GM12878 (cell line): ENCODE measurements at regions not wholly inside any gene's neighbourhood (a gene's known extent, or its start where the extent isn't known, plus 50 kb on each side); places are given as distances from the start of the nearest gene placed in this dataset.

ENCODE experiments used
- ATAC-seq: fragments of 200-7000 bp; cut with Tn5 transposase; 3 replicates; pipeline ENCODE4 v1.9.1; 2020; ENCODE audit warnings: mild to moderate bottlenecking, moderate library complexity
- BruUV-seq: library from RNA; stranded (reverse); fragments of 400-500 nt; replicated peaks from 2 replicates; lab custom pipeline; 2021; lab: Mats Ljungman, UMichigan
- CTCF ChIA-PET: fragments of 300-600 bp; sonication (Branson Sonifier 250); formaldehyde crosslinking; extraction: SDS; loops from one replicate; lab custom pipeline; 2021; ENCODE audit warnings: inconsistent platforms; lab: Yijun Ruan, JAX
- POLR2A ChIA-PET: fragments of 350-600 bp; formaldehyde crosslinking; extraction: SDS; loops from one replicate; lab custom pipeline; 2021; ENCODE audit warnings: inconsistent platforms; lab: Charles Lee
- RAD21 ChIA-PET: fragments of 300-600 bp; sonication (Branson Sonifier 250); formaldehyde crosslinking; loops from one replicate; lab custom pipeline; 2023; ENCODE audit warnings: antibody characterized with exemption; ENCODE audit not compliant: unreplicated experiment; lab: Charles Lee
- SMC1A ChIA-PET: fragments of 300-600 bp; sonication (Branson Sonifier 250); formaldehyde crosslinking; loops from one replicate; lab custom pipeline; 2023; ENCODE audit not compliant: unreplicated experiment, uncharacterized antibody; lab: Charles Lee
- DNase-seq: peaks from one replicate; pipeline ENCODE4 v3.0.0-alpha.2; 2011; ENCODE audit warnings: low read depth, low spot score
- FAIRE-seq: peaks from 3 replicates; lab custom pipeline; 2011; peaks lifted over from hg19 to GRCh38; lab: Jason Lieb, UNC
- H2AFZ ChIP-seq: 2 replicates; pipeline ENCODE4 v1.6.0; 2011; ENCODE audit warnings: low read depth, low read length, control low read depth; ENCODE audit not compliant: control insufficient read depth
- H3K27ac ChIP-seq: 2 replicates; pipeline ENCODE4 v1.5.1; 2011; ENCODE audit warnings: control low read depth; ENCODE audit not compliant: control insufficient read depth, insufficient read depth
- H3K27me3 ChIP-seq, 2 experiments: replicated peaks in 1 of 2; 2 replicates each; pipeline versions ENCODE4 v1.6.0 to v1.6.1; 2011; ENCODE audit warnings: low read length in 1 of 2; ENCODE audit not compliant: control insufficient read depth in 2 of 2, insufficient read depth in 2 of 2
- H3K36me3 ChIP-seq, 2 experiments: 2 replicates each; pipeline ENCODE4 v1.5.1; 2011; ENCODE audit warnings: low read length in 1 of 2; ENCODE audit not compliant: control insufficient read depth in 2 of 2, insufficient read depth in 2 of 2
- H3K4me1 ChIP-seq: 2 replicates; pipeline ENCODE4 v1.6.1; 2011; ENCODE audit warnings: mild to moderate bottlenecking, low read length, moderate library complexity, mixed read lengths; ENCODE audit not compliant: control insufficient read depth, insufficient read depth
- H3K4me2 ChIP-seq: 2 replicates; pipeline ENCODE4 v1.6.0; 2011; ENCODE audit warnings: control low read depth; ENCODE audit not compliant: control insufficient read depth, insufficient read depth
- H3K4me3 ChIP-seq: fragments of 200-600 bp; sonication (generic); 2 replicates; pipeline ENCODE4 v1.5.1; 2016
- H3K79me2 ChIP-seq: 2 replicates; pipeline ENCODE4 v1.6.0; 2011; ENCODE audit warnings: low read length; ENCODE audit not compliant: control insufficient read depth, insufficient read depth
- H3K9ac ChIP-seq: 2 replicates; pipeline ENCODE4 v1.8.0; 2011; ENCODE audit warnings: low read length, control low read depth, mixed read lengths; ENCODE audit not compliant: control insufficient read depth, insufficient read depth
- H3K9me3 ChIP-seq: replicated peaks from 3 replicates; pipeline ENCODE4 v1.5.1; 2011; ENCODE audit warnings: mild to moderate bottlenecking, low read length; ENCODE audit not compliant: control insufficient read depth, insufficient read depth
- H4K20me1 ChIP-seq: 2 replicates; pipeline ENCODE4 v1.6.0; 2011; ENCODE audit not compliant: control insufficient read depth, insufficient read depth
- EGR1 ChIP-seq, 2 experiments: IDR thresholded peaks; 1 replicate in 1 of 2; 2 replicates in 1 of 2; pipeline ENCODE4 v1.6.1; 2011 to 2012; ENCODE audit warnings: low read depth in 2 of 2, low read length in 2 of 2, borderline replicate concordance in 1 of 2, mild to moderate bottlenecking in 1 of 2, moderate library complexity in 1 of 2
- FOXK2 ChIP-seq: fragments of 450-650 bp; IDR thresholded peaks from 2 replicates; pipeline ENCODE4 v1.6.1; 2017; ENCODE audit warnings: mild to moderate bottlenecking, moderate library complexity
- MTA2 ChIP-seq: fragments of 450-650 bp; IDR thresholded peaks from 2 replicates; pipeline ENCODE4 v1.6.1; 2016; ENCODE audit warnings: low read depth, mild to moderate bottlenecking, moderate library complexity
- MTA3 ChIP-seq: IDR thresholded peaks from 2 replicates; pipeline ENCODE4 v1.6.1; 2012; ENCODE audit warnings: low read length, inconsistent platforms, borderline replicate concordance
- NBN ChIP-seq: fragments of 450-650 bp; IDR thresholded peaks from 2 replicates; pipeline ENCODE4 v1.6.1; 2016
- NRF1 ChIP-seq: conservative IDR thresholded peaks from 2 replicates; pipeline ENCODE4 v1.6.1; 2011; ENCODE audit warnings: mild to moderate bottlenecking, low read depth, low read length, improper control_type of control experiment
- RCOR1 ChIP-seq: conservative IDR thresholded peaks from 2 replicates; pipeline ENCODE4 v1.6.1; 2012; ENCODE audit warnings: low read depth, low read length, improper control_type of control experiment
- ZNF217 ChIP-seq: fragments of 450-650 bp; IDR thresholded peaks from 2 replicates; pipeline ENCODE4 v1.6.1; 2017; ENCODE audit warnings: antibody characterized with exemption, mild to moderate bottlenecking
- WGBS: methylation state at CpG from one replicate; pipeline ENCODE4 v1.1.6; 2016; ENCODE audit warnings: low lambda C conversion rate; ENCODE audit not compliant: insufficient replicate concordance, insufficient coverage; ENCODE audit errors: missing lambda C conversion rate; 5-methylcytosine and 5-hydroxymethylcytosine counted together
- in situ Hi-C: fragments of 300-500 bp; cut with MboI; formaldehyde crosslinking; loops from 9 replicates; pipeline ENCODE4 v1.14.3; 2018; ENCODE audit warnings: mixed read lengths
- intact Hi-C: fragments of 100-400 bp; cut with micrococcal nuclease; formaldehyde crosslinking; loops from one replicate; pipeline ENCODE4 v1.14.2; 2022; ENCODE audit not compliant: unreplicated experiment
- TF ChIP-seq, protein P1 (sequence below): fragments of 450-650 bp; IDR thresholded peaks from 2 replicates; pipeline ENCODE4 v1.6.1; 2018; ENCODE audit warnings: borderline replicate concordance, mild to moderate bottlenecking; ENCODE audit not compliant: partially characterized antibody

DNA sequence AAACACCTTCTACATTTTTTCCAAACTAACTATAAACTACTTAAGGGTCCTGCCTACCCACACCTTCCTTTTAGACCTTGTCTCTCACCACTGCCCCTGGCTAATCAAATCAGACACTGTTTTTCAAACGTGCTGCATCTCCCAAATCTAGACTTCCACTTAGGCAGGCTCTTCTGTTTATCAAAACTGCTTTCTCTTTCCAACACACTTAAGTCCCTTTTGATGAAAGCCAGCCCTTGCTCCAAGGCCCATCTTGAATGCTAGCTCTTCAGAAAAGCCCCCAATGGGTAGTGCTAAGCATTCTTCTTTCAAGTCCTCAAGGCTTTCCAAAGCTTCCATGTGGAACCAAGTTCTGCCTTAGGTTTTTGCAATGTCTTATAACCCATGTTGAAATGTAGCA is 888.3 kb downstream of the TUSC7 start (continued):
- TF ChIP-seq FOXK2 (no peak), NRF1 (no peak), RCOR1 (no peak)
- TF ChIP-seq, protein P1, sequence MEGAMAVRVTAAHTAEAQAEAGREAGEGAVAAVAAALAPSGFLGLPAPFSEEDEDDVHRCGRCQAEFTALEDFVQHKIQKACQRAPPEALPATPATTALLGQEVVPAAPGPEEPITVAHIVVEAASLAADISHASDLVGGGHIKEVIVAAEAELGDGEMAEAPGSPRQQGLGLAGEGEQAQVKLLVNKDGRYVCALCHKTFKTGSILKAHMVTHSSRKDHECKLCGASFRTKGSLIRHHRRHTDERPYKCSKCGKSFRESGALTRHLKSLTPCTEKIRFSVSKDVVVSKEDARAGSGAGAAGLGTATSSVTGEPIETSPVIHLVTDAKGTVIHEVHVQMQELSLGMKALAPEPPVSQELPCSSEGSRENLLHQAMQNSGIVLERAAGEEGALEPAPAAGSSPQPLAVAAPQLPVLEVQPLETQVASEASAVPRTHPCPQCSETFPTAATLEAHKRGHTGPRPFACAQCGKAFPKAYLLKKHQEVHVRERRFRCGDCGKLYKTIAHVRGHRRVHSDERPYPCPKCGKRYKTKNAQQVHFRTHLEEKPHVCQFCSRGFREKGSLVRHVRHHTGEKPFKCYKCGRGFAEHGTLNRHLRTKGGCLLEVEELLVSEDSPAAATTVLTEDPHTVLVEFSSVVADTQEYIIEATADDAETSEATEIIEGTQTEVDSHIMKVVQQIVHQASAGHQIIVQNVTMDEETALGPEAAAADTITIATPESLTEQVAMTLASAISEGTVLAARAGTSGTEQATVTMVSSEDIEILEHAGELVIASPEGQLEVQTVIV: no peak

DNA sequence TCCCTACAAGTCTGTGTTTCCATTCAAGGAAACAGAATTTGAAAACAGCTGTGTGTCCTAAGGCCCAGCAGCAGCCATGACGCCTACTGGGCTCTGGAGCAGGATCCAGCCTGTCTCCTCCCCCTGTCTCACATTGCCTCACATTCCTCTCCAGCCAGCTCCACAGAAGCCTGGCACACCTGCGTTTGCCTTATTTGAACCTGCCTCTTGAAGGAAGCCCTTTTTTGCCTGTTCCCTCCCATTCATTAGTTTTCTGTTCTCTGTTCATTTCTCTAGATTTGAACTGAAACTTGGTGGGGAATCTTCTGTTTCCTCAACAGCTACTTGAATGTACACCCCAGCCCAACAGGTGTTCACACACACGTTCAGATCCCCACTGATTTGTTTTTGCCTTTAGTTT is 890.5 kb downstream of the TUSC7 start:
- H4K20me1 ChIP-seq: no peaks in the 10 kb centered on the region
- ATAC-seq: no peak
- SMC1A ChIA-PET: no interaction called here
- no peaks in the 10 kb centered on the region for H3K36me3 ChIP-seq
- CTCF ChIA-PET: no interaction called here
- in situ Hi-C loops: no loop called here
- no TSS peak for BruUV-seq
- RAD21 ChIA-PET: no interaction called here
- peak overlapping the region; percentile 9; the same call in 1 of the 2 replicates for H3K4me2 ChIP-seq
- no peak for DNase-seq
- H3K9me3 ChIP-seq: no peaks in the 10 kb centered on the region
- TF ChIP-seq EGR1 (IDR thresholded peaks at IDR 0.05; ENCODE audit: borderline replicate concordance in 1 of 2, low read depth in 2 of 2, low read length in 2 of 2) (no peak), NBN (no peak), ZNF217 (no peak), MTA2 (no peak), MTA3 (no peak)
- H3K4me1 ChIP-seq: peaks cover 7% of the 10 kb centered on the region
- 10% methylated on average over 3 of the region's 3 CpGs for WGBS
- POLR2A ChIA-PET: no interaction called here
- no peak for FAIRE-seq
- no peaks in the 10 kb centered on the region for H3K27me3 ChIP-seq
- H3K4me3 ChIP-seq: no peak overlapping the region
- intact Hi-C loops: no loop called here
- H2AFZ ChIP-seq: no peak overlapping the region
- no peak overlapping the region for H3K27ac ChIP-seq
- H3K9ac ChIP-seq: no peak overlapping the region
- H3K79me2 ChIP-seq: no peaks in the 10 kb centered on the region
